HepG2 (cell line): ENCODE measurements at regions not wholly inside any gene's neighbourhood (a gene's known extent, or its start where the extent isn't known, plus 50 kb on each side); places are given as distances from the start of the nearest gene placed in this dataset.

Experiments
- ELF1 ChIP-seq: sonication (generic); formaldehyde crosslinking; IDR thresholded peaks from 2 replicates; pipeline ENCODE4 v1.4.0; 2020; ENCODE audit warnings: missing genetic modification reagents
- MTA1 ChIP-seq: sonication (generic); formaldehyde crosslinking; IDR thresholded peaks from 2 replicates; pipeline ENCODE4 v1.4.0; 2020; ENCODE audit warnings: missing genetic modification reagents, mild to moderate bottlenecking, borderline replicate concordance
- NR2F2 ChIP-seq: IDR thresholded peaks from 2 replicates; pipeline ENCODE4 v1.6.1; 2012; ENCODE audit warnings: low read depth, inconsistent platforms, borderline replicate concordance
- TCF7 ChIP-seq: sonication (generic); IDR thresholded peaks from 2 replicates; pipeline ENCODE4 v1.6.1; 2016; ENCODE audit warnings: antibody characterized with exemption, low read depth
- U2AF1 ChIP-seq: fragments of 200-400 bp; formaldehyde crosslinking; optimal IDR thresholded peaks from 2 replicates; pipeline ENCODE3; 2017; ENCODE audit warnings: mild to moderate bottlenecking, low read depth, low read length
- U2AF2 ChIP-seq: fragments of 200-400 bp; formaldehyde crosslinking; IDR thresholded peaks from 2 replicates; pipeline ENCODE4 v1.6.1; 2017; ENCODE audit warnings: low read depth, mild to moderate bottlenecking, low read length
- ZNF619 ChIP-seq: sonication (generic); formaldehyde crosslinking; IDR thresholded peaks from 2 replicates; pipeline ENCODE4 v1.4.0; 2020; ENCODE audit warnings: mild to moderate bottlenecking, missing genetic modification reagents
- TF ChIP-seq, protein P1 (sequence below): sonication (generic); formaldehyde crosslinking; IDR thresholded peaks from 2 replicates; pipeline ENCODE4 v1.5.0; 2020; ENCODE audit warnings: mild to moderate bottlenecking, missing genetic modification reagents, moderate library complexity
- TF ChIP-seq, protein P2 (sequence below): sonication (generic); formaldehyde crosslinking; conservative IDR thresholded peaks from 2 replicates; pipeline ENCODE4 v1.8.0; 2022; ENCODE audit warnings: mild to moderate bottlenecking, moderate library complexity, missing genetic modification reagents
- TF ChIP-seq, protein P3 (sequence below), 2 experiments: IDR thresholded peaks; 2 replicates each; pipeline ENCODE4 v1.6.1; 2011 to 2012; ENCODE audit warnings: low read length in 2 of 2, borderline replicate concordance in 1 of 2, low read depth in 1 of 2, mild to moderate bottlenecking in 1 of 2, moderate library complexity in 1 of 2

- TF ChIP-seq TCF7: no peak
- TF ChIP-seq NR2F2: no peak
- TF ChIP-seq, protein P1, sequence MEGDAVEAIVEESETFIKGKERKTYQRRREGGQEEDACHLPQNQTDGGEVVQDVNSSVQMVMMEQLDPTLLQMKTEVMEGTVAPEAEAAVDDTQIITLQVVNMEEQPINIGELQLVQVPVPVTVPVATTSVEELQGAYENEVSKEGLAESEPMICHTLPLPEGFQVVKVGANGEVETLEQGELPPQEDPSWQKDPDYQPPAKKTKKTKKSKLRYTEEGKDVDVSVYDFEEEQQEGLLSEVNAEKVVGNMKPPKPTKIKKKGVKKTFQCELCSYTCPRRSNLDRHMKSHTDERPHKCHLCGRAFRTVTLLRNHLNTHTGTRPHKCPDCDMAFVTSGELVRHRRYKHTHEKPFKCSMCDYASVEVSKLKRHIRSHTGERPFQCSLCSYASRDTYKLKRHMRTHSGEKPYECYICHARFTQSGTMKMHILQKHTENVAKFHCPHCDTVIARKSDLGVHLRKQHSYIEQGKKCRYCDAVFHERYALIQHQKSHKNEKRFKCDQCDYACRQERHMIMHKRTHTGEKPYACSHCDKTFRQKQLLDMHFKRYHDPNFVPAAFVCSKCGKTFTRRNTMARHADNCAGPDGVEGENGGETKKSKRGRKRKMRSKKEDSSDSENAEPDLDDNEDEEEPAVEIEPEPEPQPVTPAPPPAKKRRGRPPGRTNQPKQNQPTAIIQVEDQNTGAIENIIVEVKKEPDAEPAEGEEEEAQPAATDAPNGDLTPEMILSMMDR (CRISPR knock-in tag): no peak
- TF ChIP-seq, protein P2, sequence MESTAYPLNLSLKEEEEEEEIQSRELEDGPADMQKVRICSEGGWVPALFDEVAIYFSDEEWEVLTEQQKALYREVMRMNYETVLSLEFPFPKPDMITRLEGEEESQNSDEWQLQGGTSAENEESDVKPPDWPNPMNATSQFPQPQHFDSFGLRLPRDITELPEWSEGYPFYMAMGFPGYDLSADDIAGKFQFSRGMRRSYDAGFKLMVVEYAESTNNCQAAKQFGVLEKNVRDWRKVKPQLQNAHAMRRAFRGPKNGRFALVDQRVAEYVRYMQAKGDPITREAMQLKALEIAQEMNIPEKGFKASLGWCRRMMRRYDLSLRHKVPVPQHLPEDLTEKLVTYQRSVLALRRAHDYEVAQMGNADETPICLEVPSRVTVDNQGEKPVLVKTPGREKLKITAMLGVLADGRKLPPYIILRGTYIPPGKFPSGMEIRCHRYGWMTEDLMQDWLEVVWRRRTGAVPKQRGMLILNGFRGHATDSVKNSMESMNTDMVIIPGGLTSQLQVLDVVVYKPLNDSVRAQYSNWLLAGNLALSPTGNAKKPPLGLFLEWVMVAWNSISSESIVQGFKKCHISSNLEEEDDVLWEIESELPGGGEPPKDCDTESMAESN (CRISPR knock-in tag): no peak
- TF ChIP-seq MTA1 (CRISPR knock-in tag): no peak
- no peak for TF ChIP-seq U2AF2
- TF ChIP-seq U2AF1: no peak
- TF ChIP-seq ELF1 (CRISPR knock-in tag): no peak
- TF ChIP-seq ZNF619: no peak
- TF ChIP-seq, protein P3, sequence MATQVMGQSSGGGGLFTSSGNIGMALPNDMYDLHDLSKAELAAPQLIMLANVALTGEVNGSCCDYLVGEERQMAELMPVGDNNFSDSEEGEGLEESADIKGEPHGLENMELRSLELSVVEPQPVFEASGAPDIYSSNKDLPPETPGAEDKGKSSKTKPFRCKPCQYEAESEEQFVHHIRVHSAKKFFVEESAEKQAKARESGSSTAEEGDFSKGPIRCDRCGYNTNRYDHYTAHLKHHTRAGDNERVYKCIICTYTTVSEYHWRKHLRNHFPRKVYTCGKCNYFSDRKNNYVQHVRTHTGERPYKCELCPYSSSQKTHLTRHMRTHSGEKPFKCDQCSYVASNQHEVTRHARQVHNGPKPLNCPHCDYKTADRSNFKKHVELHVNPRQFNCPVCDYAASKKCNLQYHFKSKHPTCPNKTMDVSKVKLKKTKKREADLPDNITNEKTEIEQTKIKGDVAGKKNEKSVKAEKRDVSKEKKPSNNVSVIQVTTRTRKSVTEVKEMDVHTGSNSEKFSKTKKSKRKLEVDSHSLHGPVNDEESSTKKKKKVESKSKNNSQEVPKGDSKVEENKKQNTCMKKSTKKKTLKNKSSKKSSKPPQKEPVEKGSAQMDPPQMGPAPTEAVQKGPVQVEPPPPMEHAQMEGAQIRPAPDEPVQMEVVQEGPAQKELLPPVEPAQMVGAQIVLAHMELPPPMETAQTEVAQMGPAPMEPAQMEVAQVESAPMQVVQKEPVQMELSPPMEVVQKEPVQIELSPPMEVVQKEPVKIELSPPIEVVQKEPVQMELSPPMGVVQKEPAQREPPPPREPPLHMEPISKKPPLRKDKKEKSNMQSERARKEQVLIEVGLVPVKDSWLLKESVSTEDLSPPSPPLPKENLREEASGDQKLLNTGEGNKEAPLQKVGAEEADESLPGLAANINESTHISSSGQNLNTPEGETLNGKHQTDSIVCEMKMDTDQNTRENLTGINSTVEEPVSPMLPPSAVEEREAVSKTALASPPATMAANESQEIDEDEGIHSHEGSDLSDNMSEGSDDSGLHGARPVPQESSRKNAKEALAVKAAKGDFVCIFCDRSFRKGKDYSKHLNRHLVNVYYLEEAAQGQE (IDR thresholded peaks at IDR 0.05; ENCODE audit: borderline replicate concordance in 1 of 2, low read depth in 1 of 2, low read length in 2 of 2): no peak
Observed at GRCh38 chr1:163970151-163970550, 588.8 kb upstream of the PBX1 start.
